NCI-H1048 (cell line): ENCODE measurements at regions not wholly inside any gene's neighbourhood (a gene's known extent, or its start where the extent isn't known, plus 50 kb on each side); places are given as distances from the start of the nearest gene placed in this dataset.

Experiments
- DNase-seq: peaks from one replicate; lab custom pipeline; 2025; lab: John Stamatoyannopoulos, UW

- no peak for DNase-seq
Measured at GRCh38 chr10:126783806-126784557, 113.5 kb upstream of the C10orf90 start.

GRCh38 chr10:126787201-126787600, 116.7 kb upstream of the C10orf90 start:
- no peak for DNase-seq

- DNase-seq = no peak
Measured at GRCh38 chr10:126795318-126795717, 109.9 kb upstream of the DOCK1 start.

GRCh38 chr10:126798649-126799048, 106.6 kb upstream of the DOCK1 start:
- no peak for DNase-seq

- no peak for DNase-seq
Measured at GRCh38 chr10:126803394-126803793, 101.8 kb upstream of the DOCK1 start.

GRCh38 chr10:126804396-126804795, 100.8 kb upstream of the DOCK1 start:
- DNase-seq = no peak

GRCh38 chr10:126806498-126806897, 98.7 kb upstream of the DOCK1 start:
- DNase-seq = no peak

- no peak for DNase-seq
Measured at GRCh38 chr10:126806991-126807702, 98.1 kb upstream of the DOCK1 start.

- no peak for DNase-seq
Measured at GRCh38 chr10:126808103-126808502, 97.1 kb upstream of the DOCK1 start.

GRCh38 chr10:126813432-126813831, 91.8 kb upstream of the DOCK1 start:
- no peak for DNase-seq

- no peak for DNase-seq
Measured at GRCh38 chr10:126833542-126833941, 71.7 kb upstream of the DOCK1 start.

- no peak for DNase-seq
Measured at GRCh38 chr10:126836009-126836408, 69.2 kb upstream of the DOCK1 start.

GRCh38 chr10:126838316-126838715, 66.9 kb upstream of the DOCK1 start:
- DNase-seq = no peak

GRCh38 chr10:126839094-126839761, 66.0 kb upstream of the DOCK1 start:
- DNase-seq = no peak

- no peak for DNase-seq
Measured at GRCh38 chr10:126840576-126841135, 64.6 kb upstream of the DOCK1 start.

GRCh38 chr10:126841341-126841895, 63.8 kb upstream of the DOCK1 start:
- no peak for DNase-seq

GRCh38 chr10:126842356-126842755, 62.9 kb upstream of the DOCK1 start:
- no peak for DNase-seq

GRCh38 chr10:126842836-126843235, 62.4 kb upstream of the DOCK1 start:
- no peak for DNase-seq

- DNase-seq = no peak
Measured at GRCh38 chr10:126843299-126843934, 61.8 kb upstream of the DOCK1 start.

- no peak for DNase-seq
Measured at GRCh38 chr10:126844406-126844805, 60.8 kb upstream of the DOCK1 start.

GRCh38 chr10:126846469-126846868, 58.8 kb upstream of the DOCK1 start:
- no peak for DNase-seq

GRCh38 chr10:126846959-126847358, 58.3 kb upstream of the DOCK1 start:
- DNase-seq = no peak
